Hypothalamus (tissue), 51 donors: ENCODE measurements at regions not wholly inside any gene's neighbourhood (a gene's known extent, or its start where the extent isn't known, plus 50 kb on each side); places are given as distances from the start of the nearest gene placed in this dataset.

Source experiments
- DNase-seq, 51 donors: peaks; one replicate each; lab custom pipeline; 2025; lab: John Stamatoyannopoulos, UW

DNA sequence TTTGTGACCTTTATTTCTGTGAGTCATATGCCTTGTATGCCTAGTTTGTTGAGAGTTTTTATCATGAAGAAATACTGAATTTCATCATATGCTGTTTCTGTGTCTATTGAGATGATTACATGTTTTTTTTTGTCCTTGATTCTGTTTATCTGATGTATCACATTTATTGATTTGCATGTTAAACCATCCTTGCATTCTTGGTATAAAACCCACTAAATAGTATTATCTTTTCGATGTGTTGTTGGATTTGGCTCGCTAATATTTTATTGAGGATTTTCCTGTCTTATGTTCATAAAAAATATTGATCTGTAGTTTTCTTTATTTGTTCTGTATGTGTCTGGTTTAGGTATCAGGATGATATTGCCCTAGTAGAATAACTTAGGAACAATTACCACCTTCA is 164.7 kb upstream of the CHRM3 start:
- no peak for DNase-seq

DNA sequence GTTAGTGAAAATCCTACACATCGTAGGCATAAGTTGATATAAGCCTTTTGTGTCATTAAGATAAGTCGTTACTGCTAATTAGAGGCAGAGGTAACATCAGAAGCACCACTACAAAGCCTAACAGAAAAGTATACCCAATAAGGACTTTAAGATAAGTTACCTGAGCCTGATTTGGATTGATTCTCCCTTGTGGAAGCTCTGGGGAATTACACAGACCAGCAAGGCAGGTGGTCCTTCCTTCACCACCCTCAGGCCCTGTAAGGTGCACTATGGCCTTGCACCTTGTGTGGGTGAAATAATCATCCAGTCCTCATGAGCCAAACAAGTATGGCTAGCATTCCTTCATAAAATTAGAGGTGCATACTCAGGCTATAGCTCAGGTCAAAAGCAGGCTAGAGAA is 166.7 kb upstream of the CHRM3 start:
- no peak for DNase-seq

DNA sequence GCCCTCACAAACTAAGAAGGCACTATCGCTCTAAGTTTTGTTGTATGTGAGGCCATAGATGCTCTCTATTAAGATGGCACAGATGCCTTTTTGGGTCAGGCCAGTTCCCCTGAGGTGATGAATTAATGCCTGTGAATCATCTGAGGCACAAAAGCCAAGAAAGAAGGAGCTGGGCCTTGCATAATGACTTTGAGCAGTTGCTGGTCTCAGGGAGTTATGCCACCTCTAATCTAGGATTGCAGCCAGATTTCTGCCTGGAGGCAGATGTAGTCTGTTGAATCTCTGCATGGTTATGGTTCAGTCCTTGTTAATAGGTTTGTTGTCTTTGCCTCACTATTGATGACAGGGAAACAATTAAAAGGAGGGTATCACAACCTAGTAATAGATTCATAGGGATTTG is 168.1 kb upstream of the CHRM3 start:
- DNase-seq, result no peak

DNA sequence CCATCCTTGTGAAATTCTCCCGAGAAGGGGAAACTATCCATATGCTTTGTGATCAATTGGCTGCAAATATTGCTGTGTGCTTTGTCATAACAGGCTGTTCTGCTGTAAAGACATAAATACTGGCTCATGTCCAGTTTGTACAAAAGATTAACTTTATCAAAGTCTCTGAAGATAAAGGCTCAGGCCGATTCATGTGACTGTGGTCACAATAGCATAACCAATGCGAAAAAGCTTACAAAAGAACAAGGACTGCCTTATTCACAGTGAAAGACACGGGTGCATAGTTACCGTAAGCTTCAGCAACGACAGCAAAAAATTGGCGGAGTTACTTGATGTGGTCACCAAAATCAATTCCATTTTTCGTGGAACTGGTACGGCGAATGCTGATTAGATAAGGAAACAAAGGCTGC is 173.6 kb upstream of the CHRM3 start:
- peak in 4 of 51 donors; percentile 2 to 6 (median 4) for DNase-seq

DNA sequence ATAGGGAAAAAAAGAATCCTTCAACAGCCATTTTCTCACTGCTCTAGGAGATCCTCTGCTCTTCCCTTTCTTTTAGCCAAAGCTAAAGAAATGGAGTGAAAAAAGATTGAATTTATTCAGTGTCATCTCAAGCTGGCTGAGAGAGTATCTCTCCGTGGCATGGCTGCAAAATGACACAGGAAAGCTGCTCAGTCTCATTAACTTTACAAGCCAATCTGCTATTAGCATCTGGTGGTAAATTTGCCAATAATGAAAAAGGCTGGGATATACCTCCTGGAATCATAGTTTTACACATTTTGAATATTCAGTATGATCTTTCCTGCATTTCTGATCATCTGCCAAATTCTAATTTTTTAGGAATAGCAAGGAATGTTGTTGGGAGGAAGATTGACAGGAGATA is 176.8 kb upstream of the CHRM3 start:
- DNase-seq, result no peak

DNA sequence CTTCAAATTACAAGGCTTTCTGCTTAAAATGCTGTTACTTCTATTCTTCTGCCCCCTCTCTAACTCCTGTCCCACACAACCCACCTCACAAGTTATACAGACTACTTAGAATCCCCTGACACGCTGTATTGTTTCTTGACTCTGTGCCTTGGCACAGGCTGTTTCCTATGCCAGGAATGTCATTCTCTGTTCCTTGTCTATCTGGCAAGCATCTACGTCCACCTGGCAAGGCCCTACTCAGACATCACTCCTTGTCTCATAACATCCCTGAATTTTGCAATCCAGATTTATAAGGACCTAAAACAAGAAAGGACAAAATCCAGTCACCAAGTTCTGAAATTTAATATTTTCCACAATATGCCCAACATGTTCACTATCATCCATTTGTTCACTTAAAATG is 182.0 kb upstream of the CHRM3 start:
- no peak for DNase-seq

DNA sequence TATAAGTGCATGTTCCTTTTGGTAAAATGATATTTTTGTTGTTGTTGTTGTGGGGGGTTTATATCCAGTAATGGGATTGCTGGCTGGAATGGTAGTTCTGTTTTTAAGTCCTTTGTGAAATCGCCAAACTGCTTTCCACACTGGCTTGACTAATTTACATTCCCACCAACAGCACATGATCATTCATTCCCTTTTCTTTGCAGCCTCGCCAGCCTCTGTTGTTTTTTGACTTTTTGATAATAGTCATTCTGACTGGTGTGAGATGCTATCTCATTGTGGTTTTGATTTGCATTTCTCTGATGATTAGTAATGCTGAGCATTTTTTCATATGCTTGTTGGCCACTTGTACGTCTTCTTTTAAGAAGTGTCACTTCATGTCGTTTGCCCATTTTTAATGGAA is 188.5 kb upstream of the CHRM3 start:
- DNase-seq, result no peak

DNA sequence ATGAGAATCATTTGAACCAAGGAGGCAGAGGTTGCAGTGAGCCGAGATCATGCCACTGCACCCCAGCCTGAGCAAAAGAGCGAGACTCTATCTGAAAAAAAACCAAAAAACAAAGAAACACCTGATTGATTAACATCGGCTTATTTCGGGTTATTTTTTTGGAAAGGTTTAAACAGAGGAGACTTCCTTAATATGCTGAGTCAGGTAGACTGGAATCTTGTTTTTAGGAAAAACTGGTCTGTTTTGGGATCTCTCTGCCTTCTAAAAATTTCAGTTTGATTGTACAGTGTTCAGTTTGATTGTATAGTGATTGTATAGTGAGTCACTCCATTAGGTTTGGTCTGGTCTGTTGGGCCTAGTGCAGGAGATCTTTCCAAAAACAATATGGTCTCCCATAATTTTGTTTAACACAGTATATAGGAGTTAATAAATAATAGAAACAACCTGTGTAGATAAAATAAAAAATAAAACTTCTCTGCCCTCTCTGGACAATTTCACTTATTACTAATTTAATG is 196.3 kb upstream of the CHRM3 start:
- no peak for DNase-seq

DNA sequence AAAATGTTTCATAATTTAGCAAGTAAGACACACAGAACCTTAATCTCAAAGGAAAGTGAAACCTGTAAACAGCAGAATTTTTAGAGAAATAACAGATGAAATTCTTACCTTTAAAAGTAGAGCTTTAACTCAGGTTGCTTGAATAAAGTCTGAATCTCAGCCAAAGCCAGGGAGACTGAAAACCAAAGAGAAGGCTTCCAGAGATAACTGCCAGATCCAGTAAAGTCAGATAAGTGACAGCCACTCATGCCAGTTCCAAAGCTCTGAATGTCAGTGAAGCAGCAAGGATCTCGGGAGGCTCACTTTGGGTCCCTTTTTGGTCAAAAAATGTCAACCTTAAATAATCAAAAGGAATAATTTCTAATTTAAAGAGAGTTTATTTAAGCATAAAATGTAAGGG is 199.9 kb upstream of the CHRM3 start:
- DNase-seq, result no peak

DNA sequence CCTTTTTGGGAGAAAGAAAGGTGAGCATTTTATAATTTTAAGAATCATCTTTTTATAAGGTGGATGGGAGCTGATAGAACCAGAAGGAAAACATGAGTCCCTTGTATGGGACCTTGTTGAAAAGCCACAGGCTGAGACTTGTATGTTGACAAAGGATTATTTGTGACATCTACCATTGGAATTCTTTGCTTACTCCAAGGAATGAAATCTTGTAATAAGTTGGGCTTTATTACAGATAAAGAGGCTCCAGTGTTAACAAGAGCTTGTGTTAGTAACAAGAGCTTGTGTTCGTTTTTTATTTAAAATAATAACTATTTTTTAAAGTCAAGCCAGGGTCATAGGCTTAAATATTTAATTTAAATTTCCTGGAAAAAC is 201.1 kb upstream of the CHRM3 start:
- no peak for DNase-seq

DNA sequence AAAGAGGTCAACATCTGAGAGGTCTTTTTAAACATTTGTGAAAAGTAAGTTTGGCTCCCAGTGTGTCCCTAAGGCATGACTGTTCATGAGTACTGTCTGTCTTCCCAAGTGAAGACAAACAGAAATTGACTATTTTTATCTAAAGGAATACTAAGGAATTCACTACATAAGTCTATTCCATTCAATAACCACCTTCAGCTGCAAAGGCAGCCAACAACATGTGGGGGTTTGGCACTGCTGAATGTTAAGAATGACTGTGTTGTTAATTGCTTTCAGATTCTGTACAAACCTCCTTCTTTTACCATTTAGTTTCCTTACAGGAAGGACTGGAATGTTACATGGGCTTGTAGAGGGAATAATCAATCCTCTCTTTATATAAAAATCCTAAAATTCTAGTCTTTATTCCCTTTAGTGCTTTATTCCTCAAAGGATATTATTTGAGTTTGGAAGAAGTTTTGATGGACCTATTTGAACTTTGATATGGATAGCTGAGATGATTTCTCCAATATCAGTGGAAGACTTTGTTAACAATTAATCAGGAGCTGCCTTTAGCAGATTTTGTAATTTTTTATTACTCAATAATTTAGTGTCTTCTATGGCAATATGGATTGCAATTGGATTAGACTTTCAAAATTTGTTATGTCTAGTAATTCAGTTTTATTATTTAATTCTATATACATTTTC is 201.7 kb upstream of the CHRM3 start:
- peak in 1 of 51 donors; percentile 4 for DNase-seq

DNA sequence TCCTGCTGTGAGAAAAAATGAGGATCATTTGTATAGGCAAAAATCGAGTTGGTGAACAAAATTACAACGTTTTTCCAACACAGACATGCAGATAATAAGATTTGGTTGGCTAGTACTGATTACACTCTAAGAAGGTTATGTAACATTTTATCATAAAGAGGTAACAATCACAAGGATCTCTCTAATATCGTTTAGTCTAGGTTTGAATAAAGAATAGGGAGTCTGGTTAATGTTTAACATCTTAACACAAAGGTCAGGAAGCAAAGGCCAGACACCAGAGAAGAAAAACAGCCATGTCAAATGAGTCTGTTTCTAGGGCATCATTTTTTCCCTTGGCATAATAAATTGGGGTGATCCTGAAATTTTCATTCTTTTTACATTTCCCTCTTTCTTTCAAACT is 207.4 kb upstream of the CHRM3 start:
- no peak for DNase-seq

DNA sequence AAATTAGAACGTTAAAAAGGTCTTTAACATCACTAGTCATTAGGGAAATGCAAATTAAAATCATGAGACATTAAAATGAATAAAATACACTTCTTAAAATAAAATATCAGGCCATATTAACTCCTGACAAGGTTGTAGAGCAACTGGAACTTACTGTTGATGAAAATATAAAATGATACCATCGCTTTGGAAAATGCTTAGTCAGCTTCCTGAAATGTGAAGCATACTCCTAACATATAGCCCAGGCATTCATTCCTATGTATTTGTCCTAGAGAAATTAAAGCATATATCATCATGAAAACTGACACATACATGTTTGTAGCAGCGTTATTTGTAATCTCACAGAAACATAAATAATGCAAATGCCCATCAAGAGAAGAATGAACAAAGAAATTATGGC is 211.5 kb upstream of the CHRM3 start:
- DNase-seq, result no peak

DNA sequence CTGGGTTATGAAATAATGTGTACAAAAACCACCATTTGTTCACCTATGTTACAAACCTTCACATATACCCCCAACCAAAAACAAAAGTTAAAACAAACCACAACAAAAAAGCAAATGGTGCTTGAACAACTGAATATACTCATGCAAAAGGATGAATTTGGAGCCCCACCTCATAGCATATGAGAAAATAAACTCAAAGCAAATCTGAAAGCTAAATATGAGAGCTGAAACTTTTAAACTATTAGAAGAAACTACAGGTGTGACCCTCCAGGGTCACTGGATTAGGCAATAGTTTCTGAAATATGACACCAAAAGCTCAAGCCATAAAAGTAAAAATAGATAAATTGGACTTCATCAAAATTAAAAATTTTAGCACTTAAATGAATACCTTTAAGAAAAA is 215.5 kb upstream of the CHRM3 start:
- no peak for DNase-seq

DNA sequence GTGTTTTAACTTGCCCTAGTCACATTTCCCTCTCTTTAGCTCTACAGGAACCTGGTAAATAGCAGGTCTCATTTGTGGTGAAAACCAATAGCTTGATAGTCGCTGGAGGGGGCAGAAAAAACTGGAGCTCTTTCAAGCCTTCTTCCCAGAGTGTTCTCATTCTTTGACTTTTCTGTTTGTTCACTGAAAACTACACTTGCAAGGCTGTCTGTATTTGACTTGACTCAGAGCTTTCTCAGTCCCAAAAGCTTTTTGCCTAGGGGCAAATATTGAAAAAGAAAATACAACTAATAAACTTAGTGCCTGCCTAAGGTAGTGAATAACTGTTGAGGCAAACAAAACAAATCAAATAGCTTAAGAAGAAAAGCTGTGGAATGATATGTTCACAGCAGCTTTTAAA is 217.1 kb upstream of the CHRM3 start:
- DNase-seq, result no peak

DNA sequence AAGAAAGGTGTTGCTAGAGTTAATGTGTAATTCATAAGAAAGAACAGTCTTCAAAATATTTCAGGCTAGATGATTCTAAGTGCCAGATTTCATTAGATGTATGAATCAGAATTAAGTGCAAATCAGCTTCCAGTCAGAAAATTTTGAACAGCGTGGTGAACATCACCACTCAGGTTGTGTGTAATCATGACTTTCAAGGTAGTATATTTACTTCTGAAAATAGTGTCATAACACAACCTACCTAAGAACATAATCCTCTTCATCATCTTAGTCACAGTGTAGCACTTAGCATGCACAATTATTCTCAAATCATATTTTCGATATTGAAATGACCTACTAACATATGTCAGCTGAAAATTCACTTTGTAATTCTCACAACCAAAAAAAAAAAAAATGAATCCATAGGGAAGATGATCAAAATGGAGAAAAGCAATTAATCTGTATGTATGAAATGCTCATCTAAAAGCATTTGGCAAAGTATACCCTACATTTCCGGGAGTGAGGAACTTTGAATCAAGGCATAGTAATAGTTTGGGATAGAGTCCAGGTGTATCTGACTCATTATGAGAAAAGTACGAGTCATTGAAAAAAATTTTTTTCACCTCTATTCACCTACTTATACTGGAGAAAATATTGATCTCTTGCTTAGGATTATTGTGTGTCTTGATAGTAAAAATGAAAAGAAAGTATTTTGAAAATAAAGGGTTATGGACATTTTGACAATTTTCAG is 221.8 kb upstream of the CHRM3 start:
- no peak for DNase-seq

DNA sequence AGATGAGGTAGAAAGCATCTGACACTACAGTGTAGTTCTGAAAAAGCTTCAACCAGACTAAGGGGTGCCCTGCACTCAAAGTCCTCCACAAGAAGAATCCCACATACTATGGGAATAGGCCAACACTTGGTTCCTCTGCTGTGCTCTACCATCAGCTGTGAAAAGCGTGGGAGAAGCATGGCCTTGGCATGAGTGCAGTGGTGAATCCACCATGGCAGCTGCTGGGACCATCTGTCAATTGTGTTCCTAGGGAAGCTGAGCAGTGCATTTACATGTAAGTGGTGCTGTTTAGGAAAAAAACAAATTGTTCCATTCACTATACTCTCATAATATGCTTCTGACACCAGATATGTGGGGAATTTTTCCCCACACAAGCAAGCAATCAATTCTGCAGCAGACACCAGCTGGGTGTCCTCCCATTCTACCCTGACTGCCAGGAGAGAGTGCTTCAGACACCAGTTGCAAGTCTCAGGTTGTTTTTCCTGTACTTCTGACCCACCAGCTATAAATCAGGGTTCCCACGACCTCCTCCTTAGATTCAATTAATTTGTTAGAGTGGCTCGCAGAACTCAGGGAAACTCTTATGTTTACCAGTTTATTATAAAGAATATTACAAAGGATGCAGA is 230.8 kb upstream of the CHRM3 start:
- peak in 1 of 51 donors; percentile 12 for DNase-seq

DNA sequence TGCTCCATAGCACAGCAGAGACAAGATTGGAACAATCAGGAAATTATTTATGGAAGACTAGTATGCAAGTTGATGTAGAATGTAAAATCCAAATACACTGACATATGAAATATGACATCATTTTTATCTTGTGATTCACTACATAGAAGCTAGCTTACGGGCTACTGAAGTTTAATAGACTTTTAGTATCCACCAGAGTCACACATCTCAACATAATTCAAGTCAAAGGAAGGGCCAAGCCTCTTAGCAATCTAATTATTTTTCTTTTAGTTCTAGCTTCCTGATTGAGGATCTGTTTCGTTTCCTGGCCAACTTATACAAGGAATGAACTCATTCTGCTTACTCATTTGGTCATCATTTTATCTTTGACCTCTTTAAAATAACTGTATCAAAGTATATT is 234.4 kb upstream of the CHRM3 start:
- DNase-seq, result no peak

DNA sequence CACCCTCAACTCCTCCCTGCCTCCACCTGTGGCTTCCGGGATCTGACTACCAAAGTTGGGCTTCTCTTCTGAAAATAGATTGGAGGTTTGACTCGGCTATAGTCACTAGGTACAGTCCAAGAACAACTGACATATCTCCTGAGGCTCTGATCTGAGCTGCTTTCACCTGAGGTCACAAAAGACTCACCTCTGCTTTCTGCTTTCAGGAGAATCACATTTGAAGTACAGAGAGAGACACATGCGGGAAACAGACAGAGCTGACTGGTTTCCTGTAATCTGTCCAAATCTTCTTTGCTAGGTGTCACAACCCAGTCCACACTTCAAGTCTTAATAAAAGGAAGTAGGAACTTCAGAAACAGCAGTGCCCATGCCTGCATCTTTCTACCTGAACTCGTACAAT is 245.4 kb upstream of the CHRM3 start:
- DNase-seq, result no peak

DNA sequence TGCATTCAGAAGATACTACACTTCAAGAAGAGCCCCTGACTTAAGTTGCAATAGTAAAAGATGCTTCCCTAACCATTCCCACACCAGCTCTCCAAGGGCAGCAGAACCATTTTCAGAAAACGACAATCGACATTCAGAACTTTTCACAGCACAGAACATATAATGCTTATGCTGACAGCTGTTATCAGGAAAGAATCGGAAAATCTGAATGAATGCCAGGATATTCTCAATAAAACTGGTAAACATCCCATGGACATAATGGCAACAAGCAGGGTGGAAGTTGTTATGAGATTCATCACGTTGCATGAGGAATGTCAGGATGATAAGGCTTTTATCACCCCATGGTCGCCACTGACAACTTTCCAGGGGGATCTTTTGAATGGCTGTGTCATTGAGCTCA is 246.6 kb upstream of the CHRM3 start:
- no peak for DNase-seq

DNA sequence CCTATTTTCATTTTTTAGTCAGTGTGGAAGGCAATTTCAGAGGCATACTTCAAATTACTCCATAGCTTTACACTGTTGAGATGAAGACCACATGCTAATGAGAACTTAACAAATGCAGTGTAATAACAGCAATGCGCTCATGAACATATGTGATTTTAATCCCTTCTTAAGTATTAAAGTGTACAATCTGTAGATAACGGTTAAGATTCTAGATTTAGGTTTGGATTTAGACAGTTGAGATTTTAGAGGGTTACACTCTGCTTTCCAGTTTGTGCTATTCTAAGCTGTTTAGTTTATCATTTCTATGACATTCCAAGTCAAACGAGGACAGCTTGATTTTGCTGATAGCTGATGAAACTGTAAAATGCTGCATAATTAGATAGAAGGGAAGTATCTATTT is 257.8 kb upstream of the CHRM3 start:
- DNase-seq, result no peak

DNA sequence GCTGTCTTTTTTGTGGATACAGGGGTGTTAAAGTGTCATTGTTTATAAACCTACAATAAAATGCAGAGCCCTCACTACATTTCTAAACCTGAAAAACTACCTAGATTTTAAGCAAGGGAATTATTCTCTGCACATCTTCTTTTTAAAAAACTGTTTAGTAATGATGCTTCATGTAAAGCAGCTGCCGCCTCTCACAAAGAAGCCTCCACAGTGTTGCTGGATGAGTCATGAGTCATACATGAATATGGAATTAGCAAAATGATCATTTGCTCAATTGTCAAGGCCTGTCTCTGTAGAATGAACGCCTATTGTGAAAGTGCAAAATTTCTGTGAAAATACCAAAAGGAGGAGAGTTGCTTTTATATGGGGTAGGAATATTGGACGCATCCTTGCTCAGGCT is 259.5 kb upstream of the CHRM3 start:
- DNase-seq, result peak in 5 of 51 donors; percentile 2 to 39 (median 7)
